ENCODE measurements at regions not wholly inside any gene's neighbourhood (a gene's known extent, or its start where the extent isn't known, plus 50 kb on each side); places are given as distances from the start of the nearest gene placed in this dataset.

DNA sequence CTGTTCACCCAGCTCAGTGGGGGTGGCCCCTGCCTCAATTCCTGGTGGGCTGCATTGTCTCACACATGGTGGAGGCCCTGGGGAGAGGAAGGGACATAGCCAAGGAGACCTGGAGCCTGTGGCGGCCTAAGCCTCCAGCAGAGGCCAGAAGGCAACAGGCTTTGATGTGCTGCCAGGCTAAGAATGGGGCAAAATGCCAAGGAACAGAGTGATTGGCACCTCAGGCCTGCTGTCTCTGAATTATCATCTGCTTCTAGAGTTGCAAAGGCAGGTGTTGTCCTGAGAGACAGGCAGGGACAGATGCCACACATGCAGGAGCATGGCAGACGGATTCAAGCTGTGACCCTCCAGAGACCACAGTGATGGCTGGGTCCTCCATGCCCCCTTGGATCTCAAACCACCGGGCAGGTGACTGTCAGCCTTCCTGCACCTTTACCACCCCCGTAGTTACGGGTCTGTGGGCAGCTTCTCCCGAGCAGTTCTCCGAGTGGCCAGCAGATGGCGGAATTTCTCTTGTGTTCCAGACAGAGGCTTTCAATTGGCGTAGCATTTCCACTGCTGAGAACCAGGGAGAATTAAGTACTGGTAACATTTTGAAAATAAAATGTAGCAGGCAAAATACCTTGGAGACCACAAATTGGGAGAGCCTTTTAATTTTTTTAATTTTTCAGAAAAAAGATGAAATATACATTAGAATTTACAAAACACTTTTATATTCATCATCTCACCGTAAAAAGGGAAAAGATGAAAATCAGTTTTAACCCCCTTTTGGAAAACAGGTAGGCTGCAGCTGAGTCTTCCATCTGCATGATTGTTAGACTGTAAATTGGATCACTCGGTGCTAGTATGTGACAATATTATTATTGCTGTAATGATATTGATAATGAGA, 525.5 kb upstream of the CFAP20DC start:
- POLR2A ChIA-PET: interaction anchor here (0.6 kb wide), 2 partner anchors 49 to 282 kb away, joined by 3 to 10 read pairs; no protein-coding TSS in a partner anchor
- peak; percentile 57 for DNase-seq (ENCODE audit: low read depth, low spot score)

GRCh38 chr3:59573911-59574310, 524.1 kb upstream of the CFAP20DC start:
- TF ChIP-seq, protein P1, sequence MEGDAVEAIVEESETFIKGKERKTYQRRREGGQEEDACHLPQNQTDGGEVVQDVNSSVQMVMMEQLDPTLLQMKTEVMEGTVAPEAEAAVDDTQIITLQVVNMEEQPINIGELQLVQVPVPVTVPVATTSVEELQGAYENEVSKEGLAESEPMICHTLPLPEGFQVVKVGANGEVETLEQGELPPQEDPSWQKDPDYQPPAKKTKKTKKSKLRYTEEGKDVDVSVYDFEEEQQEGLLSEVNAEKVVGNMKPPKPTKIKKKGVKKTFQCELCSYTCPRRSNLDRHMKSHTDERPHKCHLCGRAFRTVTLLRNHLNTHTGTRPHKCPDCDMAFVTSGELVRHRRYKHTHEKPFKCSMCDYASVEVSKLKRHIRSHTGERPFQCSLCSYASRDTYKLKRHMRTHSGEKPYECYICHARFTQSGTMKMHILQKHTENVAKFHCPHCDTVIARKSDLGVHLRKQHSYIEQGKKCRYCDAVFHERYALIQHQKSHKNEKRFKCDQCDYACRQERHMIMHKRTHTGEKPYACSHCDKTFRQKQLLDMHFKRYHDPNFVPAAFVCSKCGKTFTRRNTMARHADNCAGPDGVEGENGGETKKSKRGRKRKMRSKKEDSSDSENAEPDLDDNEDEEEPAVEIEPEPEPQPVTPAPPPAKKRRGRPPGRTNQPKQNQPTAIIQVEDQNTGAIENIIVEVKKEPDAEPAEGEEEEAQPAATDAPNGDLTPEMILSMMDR (IDR thresholded peaks at IDR 0.05; ENCODE audit: low read depth, low read length): no peak
- H3K4me3 ChIP-seq (ENCODE audit: low read depth, low read length): no peak overlapping the region
- CTCF ChIA-PET: interaction anchor here (0.5 to 5.1 kb wide), 8 partner anchors 11 to 430 kb away, joined by 3 to 99 read pairs (median 10); no protein-coding TSS in a partner anchor
- H3K27ac ChIP-seq (ENCODE audit: low read depth, low read length): no peak overlapping the region
- DNase-seq (ENCODE audit: low read depth, low spot score): peak; percentile 39
- no peaks in the 10 kb centered on the region for H3K27me3 ChIP-seq (ENCODE audit: control insufficient read depth, insufficient read depth, low read length)
- no peaks in the 10 kb centered on the region for H3K9me3 ChIP-seq (ENCODE audit: control insufficient read depth, insufficient read depth, low read length)
- POLR2A ChIA-PET: no interaction called here

More for the DNA sequence above, 525.5 kb upstream of the CFAP20DC start:
- TF ChIP-seq, protein P1 (IDR thresholded peaks at IDR 0.05; ENCODE audit: low read depth, low read length): peak; percentile 93
- H3K4me3 ChIP-seq (ENCODE audit: low read depth, low read length): no peak overlapping the region
- H3K27me3 ChIP-seq (ENCODE audit: control insufficient read depth, insufficient read depth, low read length): no peaks in the 10 kb centered on the region
- H3K9me3 ChIP-seq (ENCODE audit: control insufficient read depth, insufficient read depth, low read length): no peaks in the 10 kb centered on the region
- H3K27ac ChIP-seq (ENCODE audit: low read depth, low read length): no peak overlapping the region
- CTCF ChIA-PET: interaction anchor here (0.6 to 5.1 kb wide), 36 partner anchors 9 to 1394 kb away, joined by 3 to 99 read pairs (median 4); no protein-coding TSS in a partner anchor

DNA sequence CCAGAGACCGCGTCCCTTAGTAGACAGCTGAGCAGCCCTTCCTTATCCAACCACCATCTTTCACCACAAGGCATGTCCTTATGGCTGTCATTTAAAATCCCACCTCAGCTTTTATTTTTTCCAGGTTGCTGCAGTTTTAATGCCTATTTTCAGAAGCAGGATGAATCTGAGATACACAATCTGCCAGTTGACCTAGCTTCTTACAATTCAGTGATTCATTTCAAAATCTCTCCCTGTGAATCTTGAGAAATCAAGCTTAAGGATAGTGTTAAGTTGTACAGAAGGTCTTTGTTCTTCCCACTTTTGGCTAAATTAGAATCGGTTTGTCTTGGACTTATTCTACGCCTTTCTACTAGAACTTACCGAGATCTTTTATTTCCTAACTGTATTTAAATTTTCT, 522.3 kb upstream of the CFAP20DC start:
- Histone ChIP-seq H3K4me3 (ENCODE audit: low read depth, low read length) (no peak overlapping the region), H3K27me3 (ENCODE audit: control insufficient read depth, insufficient read depth, low read length) (no peaks in the 10 kb centered on the region), H3K27ac (ENCODE audit: low read depth, low read length) (no peak overlapping the region), H3K9me3 (ENCODE audit: control insufficient read depth, insufficient read depth, low read length) (no peaks in the 10 kb centered on the region)
- TF ChIP-seq, protein P1 (IDR thresholded peaks at IDR 0.05; ENCODE audit: low read depth, low read length): no peak
- no peak for DNase-seq (ENCODE audit: low read depth, low spot score)
- POLR2A ChIA-PET: no interaction called here
- CTCF ChIA-PET: interaction anchor here (0.6 to 1.1 kb wide), 3 partner anchors 238 to 932 kb away, joined by 3 read pairs; no protein-coding TSS in a partner anchor

DNA sequence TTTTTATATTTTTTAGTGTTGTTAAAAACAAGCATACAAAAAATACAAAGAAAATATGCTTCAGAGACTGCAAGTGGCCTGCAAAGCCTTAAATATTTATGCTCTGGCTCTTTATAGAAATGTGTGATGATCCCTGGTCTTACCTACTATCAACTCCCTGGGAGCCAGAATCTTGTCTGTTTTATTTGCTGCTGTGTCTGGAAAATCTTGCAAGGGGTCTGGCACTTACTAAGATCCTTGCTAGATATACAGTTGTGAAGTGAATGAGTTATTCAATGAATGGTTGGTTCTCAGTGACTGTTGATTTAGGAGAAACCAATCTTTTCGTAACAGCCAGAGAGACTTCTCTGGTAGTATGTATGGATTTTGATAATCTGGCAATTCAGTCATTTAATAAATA, 521.0 kb upstream of the CFAP20DC start:
- Histone ChIP-seq H3K27me3 (ENCODE audit: control insufficient read depth, insufficient read depth, low read length) (no peaks in the 10 kb centered on the region), H3K27ac (ENCODE audit: low read depth, low read length) (no peak overlapping the region), H3K4me3 (ENCODE audit: low read depth, low read length) (no peak overlapping the region), H3K9me3 (ENCODE audit: control insufficient read depth, insufficient read depth, low read length) (no peaks in the 10 kb centered on the region)
- TF ChIP-seq, protein P1 (IDR thresholded peaks at IDR 0.05; ENCODE audit: low read depth, low read length): no peak
- ChIA-PET POLR2A (no interaction called here), CTCF (no interaction called here)
- no peak for DNase-seq (ENCODE audit: low read depth, low spot score)

- no peak for DNase-seq (ENCODE audit: low read depth, low spot score)
- no peak overlapping the region for H3K27ac ChIP-seq (ENCODE audit: low read depth, low read length)
- no peaks in the 10 kb centered on the region for H3K9me3 ChIP-seq (ENCODE audit: control insufficient read depth, insufficient read depth, low read length)
- TF ChIP-seq, protein P1 (IDR thresholded peaks at IDR 0.05; ENCODE audit: low read depth, low read length): no peak
- CTCF ChIA-PET: interaction anchor here (1.1 kb wide), 1 partner anchor 9 kb away, joined by 4 read pairs; no protein-coding TSS in a partner anchor
- H3K4me3 ChIP-seq (ENCODE audit: low read depth, low read length): no peak overlapping the region
- POLR2A ChIA-PET: no interaction called here
- H3K27me3 ChIP-seq (ENCODE audit: control insufficient read depth, insufficient read depth, low read length): no peaks in the 10 kb centered on the region
Observed at GRCh38 chr3:59567661-59568060, 517.8 kb upstream of the CFAP20DC start.
